Trophoblast cell (in vitro differentiated cells and primary cell): ENCODE measurements at regions not wholly inside any gene's neighbourhood (a gene's known extent, or its start where the extent isn't known, plus 50 kb on each side); places are given as distances from the start of the nearest gene placed in this dataset.

ENCODE experiments used
- DNase-seq, 2 donors: peaks; one replicate each; pipeline ENCODE4 v3.0.0-alpha.2; 2016
- H2AFZ ChIP-seq: 2 replicates; pipeline ENCODE4 v1.6.1; 2013; ENCODE audit warnings: low read length, moderate library complexity, mild to moderate bottlenecking; ENCODE audit not compliant: insufficient read depth, poor library complexity
- H2AK5ac ChIP-seq: 2 replicates; pipeline ENCODE4 v1.6.1; 2013; ENCODE audit warnings: mild to moderate bottlenecking, low read length
- H2BK120ac ChIP-seq: 2 replicates; pipeline ENCODE4 v1.6.1; 2013; ENCODE audit warnings: low read length, mild to moderate bottlenecking, moderate library complexity; ENCODE audit not compliant: insufficient read depth, poor library complexity
- H2BK12ac ChIP-seq: 2 replicates; pipeline ENCODE4 v1.6.1; 2013; ENCODE audit warnings: mild to moderate bottlenecking, low read length, moderate library complexity
- H2BK5ac ChIP-seq: 2 replicates; pipeline ENCODE4 v1.6.1; 2013; ENCODE audit warnings: low read length, low read depth, moderate library complexity, mild to moderate bottlenecking; ENCODE audit not compliant: poor library complexity
- H3K14ac ChIP-seq: 2 replicates; pipeline ENCODE4 v1.6.1; 2013; ENCODE audit warnings: mild to moderate bottlenecking, low read length
- H3K18ac ChIP-seq: 2 replicates; pipeline ENCODE4 v1.6.1; 2013; ENCODE audit warnings: mild to moderate bottlenecking, low read length
- H3K23ac ChIP-seq: 2 replicates; pipeline ENCODE4 v1.6.1; 2013; ENCODE audit warnings: low read length
- H3K27ac ChIP-seq: 2 replicates; pipeline ENCODE4 v1.5.1; 2013; ENCODE audit warnings: low read depth, mild to moderate bottlenecking, inconsistent platforms, low read length, moderate library complexity
- H3K27me3 ChIP-seq: 2 replicates; pipeline ENCODE4 v1.6.1; 2013; ENCODE audit warnings: inconsistent platforms, mild to moderate bottlenecking, low read length, moderate library complexity; ENCODE audit not compliant: insufficient read depth
- H3K36me3 ChIP-seq, 2 experiments: 1 replicate in 1 of 2; 2 replicates in 1 of 2; pipeline ENCODE4 v1.6.1; 2013; ENCODE audit warnings: low read length in 2 of 2, mild to moderate bottlenecking in 2 of 2, moderate library complexity in 1 of 2; ENCODE audit not compliant: insufficient read depth in 2 of 2, control insufficient read depth in 1 of 2
- H3K4ac ChIP-seq: 2 replicates; pipeline ENCODE4 v1.6.1; 2013; ENCODE audit warnings: low read depth, mild to moderate bottlenecking, low read length, moderate library complexity
- H3K4me1 ChIP-seq, 2 experiments: 1 replicate in 1 of 2; 2 replicates in 1 of 2; pipeline ENCODE4 v1.6.1; 2013; ENCODE audit warnings: low read length in 2 of 2, mild to moderate bottlenecking in 2 of 2, moderate library complexity in 1 of 2; ENCODE audit not compliant: insufficient read depth in 2 of 2, control insufficient read depth in 1 of 2
- H3K4me2 ChIP-seq: 2 replicates; pipeline ENCODE4 v1.6.1; 2013; ENCODE audit warnings: inconsistent platforms, mild to moderate bottlenecking, low read length, moderate library complexity
- H3K4me3 ChIP-seq: 2 replicates; pipeline ENCODE4 v1.5.1; 2013; ENCODE audit warnings: mild to moderate bottlenecking, low read depth, low read length, inconsistent platforms
- H3K79me1 ChIP-seq: one replicate; pipeline ENCODE4 v1.6.1; 2013; ENCODE audit warnings: low read length
- H3K79me2 ChIP-seq: 2 replicates; pipeline ENCODE4 v1.6.1; 2013; ENCODE audit warnings: low read length, mild to moderate bottlenecking; ENCODE audit not compliant: control insufficient read depth, insufficient read depth, poor library complexity
- H3K9ac ChIP-seq: 2 replicates; pipeline ENCODE4 v1.6.1; 2013; ENCODE audit warnings: mild to moderate bottlenecking, low read length
- H3K9me3 ChIP-seq: 2 replicates; pipeline ENCODE4 v1.6.1; 2013; ENCODE audit warnings: low read depth, mild to moderate bottlenecking, control low read depth, inconsistent platforms, low read length; ENCODE audit not compliant: insufficient read depth
- H4K12ac ChIP-seq: 2 replicates; pipeline ENCODE4 v1.6.1; 2013; ENCODE audit warnings: low read depth, mild to moderate bottlenecking, low read length, moderate library complexity
- H4K8ac ChIP-seq: 2 replicates; pipeline ENCODE4 v1.6.1; 2013; ENCODE audit warnings: low read depth, mild to moderate bottlenecking, low read length, moderate library complexity
- H4K91ac ChIP-seq: one replicate; pipeline ENCODE4 v1.6.1; 2013; ENCODE audit warnings: low read depth, mild to moderate bottlenecking, low read length, moderate library complexity
- WGBS: extraction: QIAGEN DNeasy Blood & Tissue Kit; methylation state at CpG from one replicate; pipeline ENCODE4 v1.1.7; 2013; ENCODE audit warnings: missing lambda C conversion rate; ENCODE audit not compliant: insufficient read length, insufficient coverage; ENCODE audit errors: extremely low coverage; 5-methylcytosine and 5-hydroxymethylcytosine counted together

DNA sequence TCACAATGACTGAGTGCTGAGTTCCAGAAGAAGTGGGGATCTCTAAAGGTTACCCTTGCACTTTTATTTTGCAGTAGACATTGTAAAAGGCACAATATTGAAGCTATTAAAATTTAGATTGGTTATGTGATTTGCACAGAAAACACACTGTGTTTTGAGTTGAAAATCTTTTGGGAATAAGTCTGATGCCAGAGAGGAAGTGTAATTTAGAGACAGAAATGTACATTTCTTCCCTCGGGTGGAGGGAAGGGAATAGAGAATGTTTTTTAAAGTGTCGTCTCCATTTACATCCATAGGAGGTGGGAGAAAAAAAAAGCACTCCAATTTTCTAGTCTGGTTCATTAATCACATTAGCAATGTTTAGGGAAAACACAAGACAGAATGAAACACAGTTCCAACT lies 465.8 kb downstream of the OLFM4 start:
- Histone ChIP-seq H2AK5ac (no peak overlapping the region), H3K9me3 (no peaks in the 10 kb centered on the region), H3K4me2 (no peak overlapping the region), H3K14ac (no peak overlapping the region), H2AFZ (no peak overlapping the region), H4K91ac (no peak overlapping the region), H3K4me3 (no peak overlapping the region), H4K8ac (no peak overlapping the region), H2BK120ac (no peak overlapping the region), H3K36me3 (no peaks in the 10 kb centered on the region), H3K4me1 (no peaks in the 10 kb centered on the region), H3K79me1 (no peaks in the 10 kb centered on the region), H3K9ac (no peak overlapping the region), H3K27me3 (no peaks in the 10 kb centered on the region), H2BK5ac (no peak overlapping the region), H4K12ac (no peak overlapping the region), H3K4ac (no peak overlapping the region), H3K23ac (no peak overlapping the region), H3K27ac (no peak overlapping the region), H2BK12ac (no peak overlapping the region), H3K18ac (no peak overlapping the region), H3K79me2 (no peaks in the 10 kb centered on the region)
- no peak for DNase-seq
- WGBS: no CpG with 5 or more reads among the region's 2 CpGs

GRCh38 chr13:53499576-53500133 lies 471.0 kb downstream of the OLFM4 start:
- Histone ChIP-seq H3K18ac (no peak overlapping the region), H4K91ac (no peak overlapping the region), H2BK120ac (no peak overlapping the region), H3K14ac (no peak overlapping the region), H3K79me1 (no peaks in the 10 kb centered on the region), H3K4ac (no peak overlapping the region), H4K8ac (no peak overlapping the region), H3K27ac (no peak overlapping the region), H2BK12ac (no peak overlapping the region), H2BK5ac (no peak overlapping the region), H3K36me3 (no peaks in the 10 kb centered on the region), H3K79me2 (no peaks in the 10 kb centered on the region), H4K12ac (no peak overlapping the region), H3K4me3 (no peak overlapping the region), H3K23ac (no peak overlapping the region), H2AK5ac (no peak overlapping the region), H2AFZ (no peak overlapping the region), H3K27me3 (no peaks in the 10 kb centered on the region), H3K9ac (no peak overlapping the region), H3K4me2 (no peak overlapping the region), H3K9me3 (no peaks in the 10 kb centered on the region), H3K4me1 (no peaks in the 10 kb centered on the region)
- DNase-seq: no peak
- no CpG with 5 or more reads among the region's 3 CpGs for WGBS

- no peak overlapping the region for H3K9ac ChIP-seq
- H4K12ac ChIP-seq: no peak overlapping the region
Observed at GRCh38 chr13:53501387-53501786, 472.8 kb downstream of the OLFM4 start.

DNA sequence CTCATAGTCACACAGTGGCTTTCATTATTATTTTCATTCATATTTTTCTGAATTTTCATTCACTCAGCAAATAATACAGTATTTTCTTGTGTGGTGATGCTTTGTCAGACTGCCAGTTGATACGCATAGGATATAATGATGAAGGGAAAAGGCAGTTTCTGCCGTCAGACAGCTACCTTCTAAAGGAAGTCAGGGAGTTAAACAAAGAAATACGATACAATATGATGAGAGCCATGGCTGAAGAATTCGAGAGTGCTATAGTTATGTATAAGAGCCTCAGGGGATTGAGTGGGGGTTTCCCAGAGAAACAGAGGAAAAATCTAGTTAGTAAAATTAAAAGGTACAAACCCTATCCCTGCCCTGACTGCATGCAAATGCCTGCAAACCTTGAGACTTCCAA lies 479.1 kb downstream of the OLFM4 start:
- H2BK120ac ChIP-seq: no peak overlapping the region
- H3K27me3 ChIP-seq: no peaks in the 10 kb centered on the region
- H2AK5ac ChIP-seq: no peak overlapping the region
- H3K4ac ChIP-seq: no peak overlapping the region
- H4K12ac ChIP-seq: no peak overlapping the region
- no CpG with 5 or more reads among the region's 4 CpGs for WGBS
- H2BK12ac ChIP-seq: no peak overlapping the region
- H3K9me3 ChIP-seq: no peaks in the 10 kb centered on the region
- H3K4me2 ChIP-seq: no peak overlapping the region
- H3K79me2 ChIP-seq: no peaks in the 10 kb centered on the region
- H3K4me1 ChIP-seq: no peaks in the 10 kb centered on the region
- no peaks in the 10 kb centered on the region for H3K79me1 ChIP-seq
- no peak overlapping the region for H3K23ac ChIP-seq
- H3K9ac ChIP-seq: no peak overlapping the region
- no peak overlapping the region for H3K4me3 ChIP-seq
- H4K8ac ChIP-seq: no peak overlapping the region
- H3K27ac ChIP-seq: no peak overlapping the region
- H2BK5ac ChIP-seq: no peak overlapping the region
- H2AFZ ChIP-seq: no peak overlapping the region
- no peak for DNase-seq
- no peak overlapping the region for H4K91ac ChIP-seq
- H3K36me3 ChIP-seq: no peaks in the 10 kb centered on the region
- H3K18ac ChIP-seq: no peak overlapping the region
- no peak overlapping the region for H3K14ac ChIP-seq

More at GRCh38 chr13:53501387-53501786, 472.8 kb downstream of the OLFM4 start:
- Histone ChIP-seq H3K18ac (no peak overlapping the region), H3K4me2 (no peak overlapping the region), H2BK12ac (no peak overlapping the region), H2AK5ac (no peak overlapping the region), H2BK5ac (no peak overlapping the region), H3K79me1 (no peaks in the 10 kb centered on the region), H3K9me3 (no peaks in the 10 kb centered on the region), H3K27ac (no peak overlapping the region), H2BK120ac (no peak overlapping the region), H3K23ac (no peak overlapping the region), H3K4me3 (no peak overlapping the region), H3K79me2 (no peaks in the 10 kb centered on the region), H4K91ac (no peak overlapping the region), H3K36me3 (no peaks in the 10 kb centered on the region), H4K8ac (no peak overlapping the region), H3K4me1 (no peaks in the 10 kb centered on the region), H3K14ac (no peak overlapping the region), H3K27me3 (no peaks in the 10 kb centered on the region), H2AFZ (no peak overlapping the region), H3K4ac (no peak overlapping the region)
- DNase-seq: no peak
